ENCODE measurements at regions not wholly inside any gene's neighbourhood (a gene's known extent, or its start where the extent isn't known, plus 50 kb on each side); places are given as distances from the start of the nearest gene placed in this dataset.
A peak's percentile ranks its signal among the peaks of the same experiment; 100 is the strongest.

DNA sequence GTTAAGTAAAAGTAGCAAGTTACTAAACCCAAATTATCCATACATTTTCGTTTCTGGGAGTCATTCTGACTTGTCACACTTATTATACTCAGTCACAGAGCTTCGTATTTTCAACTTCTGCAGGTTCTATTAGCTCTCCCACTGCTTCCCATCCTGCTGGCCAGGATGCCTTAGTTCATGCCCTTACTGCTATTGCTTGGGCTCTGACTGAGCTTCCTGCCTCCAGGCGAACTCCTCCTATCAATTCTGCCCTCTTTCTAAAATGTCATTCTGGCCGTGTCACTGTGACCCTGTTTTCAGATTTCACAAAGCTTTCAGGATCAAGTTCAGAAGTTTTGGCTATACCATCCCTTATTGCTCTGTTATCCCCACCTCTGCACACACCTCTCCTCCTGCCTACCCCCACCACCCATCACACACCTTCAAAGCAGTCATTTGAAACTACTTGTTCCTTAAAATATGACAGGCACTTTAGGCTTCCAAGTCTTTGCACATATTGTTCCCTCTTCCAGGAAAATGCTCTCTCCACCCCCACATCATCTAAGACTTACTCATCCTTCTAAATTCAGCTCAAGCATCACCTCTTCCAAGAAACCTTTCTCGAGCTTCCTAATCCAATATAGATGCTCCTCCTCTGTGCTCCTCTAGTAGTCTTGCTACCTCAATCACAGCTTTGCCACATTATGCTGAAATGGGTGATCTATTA, 278.0 kb downstream of the BRINP2 start:
- TF ChIP-seq, protein P1, sequence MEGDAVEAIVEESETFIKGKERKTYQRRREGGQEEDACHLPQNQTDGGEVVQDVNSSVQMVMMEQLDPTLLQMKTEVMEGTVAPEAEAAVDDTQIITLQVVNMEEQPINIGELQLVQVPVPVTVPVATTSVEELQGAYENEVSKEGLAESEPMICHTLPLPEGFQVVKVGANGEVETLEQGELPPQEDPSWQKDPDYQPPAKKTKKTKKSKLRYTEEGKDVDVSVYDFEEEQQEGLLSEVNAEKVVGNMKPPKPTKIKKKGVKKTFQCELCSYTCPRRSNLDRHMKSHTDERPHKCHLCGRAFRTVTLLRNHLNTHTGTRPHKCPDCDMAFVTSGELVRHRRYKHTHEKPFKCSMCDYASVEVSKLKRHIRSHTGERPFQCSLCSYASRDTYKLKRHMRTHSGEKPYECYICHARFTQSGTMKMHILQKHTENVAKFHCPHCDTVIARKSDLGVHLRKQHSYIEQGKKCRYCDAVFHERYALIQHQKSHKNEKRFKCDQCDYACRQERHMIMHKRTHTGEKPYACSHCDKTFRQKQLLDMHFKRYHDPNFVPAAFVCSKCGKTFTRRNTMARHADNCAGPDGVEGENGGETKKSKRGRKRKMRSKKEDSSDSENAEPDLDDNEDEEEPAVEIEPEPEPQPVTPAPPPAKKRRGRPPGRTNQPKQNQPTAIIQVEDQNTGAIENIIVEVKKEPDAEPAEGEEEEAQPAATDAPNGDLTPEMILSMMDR (IDR thresholded peaks at IDR 0.05; ENCODE audit: low read depth, low read length), result no peak
- H3K4me3 ChIP-seq (replicated peaks in 1 of 2; ENCODE audit: low read depth in 2 of 2, low read length in 2 of 2), result no peak overlapping the region
- DNase-seq (ENCODE audit: low read depth in 2 of 2), result peak in 1 of 2 donors; percentile 26

DNA sequence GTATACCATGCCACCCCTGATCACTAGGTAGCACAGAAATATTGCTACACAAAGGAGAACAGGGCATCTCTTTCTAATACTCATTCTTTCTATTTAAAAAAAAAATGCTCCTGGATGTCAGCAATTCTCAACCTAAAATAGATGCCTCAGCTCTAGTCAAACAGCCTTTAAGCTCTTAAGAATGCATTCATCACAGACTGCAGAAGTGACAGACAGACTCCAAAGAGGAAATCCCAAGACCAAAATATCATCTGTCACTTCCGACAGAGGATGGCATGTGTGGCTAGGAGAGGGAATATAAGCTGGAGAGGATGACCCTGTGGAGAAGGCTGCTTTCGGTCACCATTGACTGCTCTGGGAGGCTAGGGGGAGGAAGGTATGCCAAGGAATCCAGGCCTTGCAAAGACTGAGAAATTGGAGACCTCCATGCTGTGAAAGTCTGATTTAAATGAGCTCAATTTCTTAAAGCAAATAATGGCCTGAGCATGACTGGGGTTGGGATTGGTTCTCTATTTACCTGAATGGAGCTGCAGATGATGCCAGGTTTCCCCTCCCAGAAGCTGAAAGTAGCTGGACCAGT, 277.4 kb downstream of the BRINP2 start:
- no peak for DNase-seq (ENCODE audit: low read depth in 2 of 2)
- TF ChIP-seq, protein P1 (IDR thresholded peaks at IDR 0.05; ENCODE audit: low read depth, low read length), result no peak
- no peak overlapping the region for H3K4me3 ChIP-seq (replicated peaks in 1 of 2; ENCODE audit: low read depth in 2 of 2, low read length in 2 of 2)

DNA sequence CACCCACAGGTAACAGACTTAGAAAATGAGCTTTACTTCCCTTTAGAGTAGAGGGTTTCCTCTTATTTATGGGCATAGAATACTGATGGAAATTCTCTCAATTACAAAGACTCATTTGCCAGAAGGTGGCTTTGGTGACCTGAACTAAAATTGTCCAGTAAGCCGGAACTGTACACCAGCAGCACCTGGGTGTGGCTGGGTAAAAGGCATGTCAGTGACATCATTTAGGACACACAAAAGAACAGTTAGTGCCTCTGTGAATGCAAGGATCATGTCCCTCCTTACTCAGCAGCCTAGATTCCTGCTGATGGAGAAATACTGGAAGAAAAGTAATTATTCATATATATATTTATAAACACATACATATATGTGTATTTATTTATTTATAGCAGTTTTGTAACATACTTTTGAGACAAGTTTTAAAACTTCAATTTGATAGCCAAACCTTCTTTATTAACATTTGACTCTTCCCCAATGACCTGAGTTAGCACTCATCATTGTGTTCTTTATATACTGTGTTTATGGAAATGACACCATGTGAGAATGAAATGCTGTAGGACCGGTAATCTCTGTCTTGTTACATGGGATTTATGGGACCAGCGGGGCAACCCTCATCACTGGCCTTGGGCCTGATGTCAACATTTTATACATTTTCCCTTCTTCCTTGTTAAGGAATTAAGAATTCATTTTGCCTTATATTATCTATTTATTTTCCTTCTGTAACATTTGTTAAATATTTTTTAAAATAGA, 274.4 kb downstream of the BRINP2 start:
- DNase-seq (ENCODE audit: low read depth in 2 of 2), result no peak
- TF ChIP-seq, protein P1 (IDR thresholded peaks at IDR 0.05; ENCODE audit: low read depth, low read length), result no peak
- no peak overlapping the region for H3K4me3 ChIP-seq (replicated peaks in 1 of 2; ENCODE audit: low read depth in 2 of 2, low read length in 2 of 2)

DNA sequence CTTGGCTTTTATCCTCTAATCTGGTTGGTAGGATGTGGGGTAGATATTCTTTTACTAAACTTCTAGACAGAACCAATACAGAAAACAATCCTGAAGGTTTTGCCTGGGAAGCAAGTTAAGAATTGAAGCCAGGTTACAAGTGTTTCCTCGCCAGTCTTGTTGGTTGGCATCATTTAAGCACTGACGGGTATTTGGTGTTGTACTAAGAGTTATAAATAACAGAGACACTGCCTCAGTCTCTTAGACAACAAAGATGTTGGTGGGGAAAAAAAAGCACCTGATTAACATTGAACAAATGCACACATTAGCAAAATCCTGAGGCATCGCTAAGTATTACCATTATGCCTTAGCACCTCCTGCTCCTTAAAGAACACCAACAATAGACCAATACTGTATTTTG, 272.2 kb downstream of the BRINP2 start:
- no peak for DNase-seq (ENCODE audit: low read depth in 2 of 2)
- TF ChIP-seq, protein P1 (IDR thresholded peaks at IDR 0.05; ENCODE audit: low read depth, low read length), result no peak
- no peak overlapping the region for H3K4me3 ChIP-seq (replicated peaks in 1 of 2; ENCODE audit: low read depth in 2 of 2, low read length in 2 of 2)

DNA sequence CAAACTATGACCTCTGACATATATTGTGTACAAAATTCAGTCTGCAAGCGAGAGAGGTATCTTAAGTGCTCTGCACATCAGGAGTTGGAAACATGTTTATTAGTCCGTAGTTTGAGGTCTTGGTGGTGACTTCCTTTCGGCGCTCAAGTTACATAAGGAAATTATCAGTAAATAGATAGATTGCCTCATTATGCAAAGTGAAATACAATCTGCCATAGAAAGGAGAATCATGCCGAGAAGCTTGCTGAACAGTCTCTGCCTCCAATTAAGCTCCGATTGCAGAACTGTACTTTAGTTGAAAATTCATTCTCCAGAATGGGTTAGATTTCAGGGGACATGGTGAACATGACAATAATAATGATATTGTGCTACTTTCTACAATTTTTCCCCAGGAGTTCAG, 271.8 kb downstream of the BRINP2 start:
- H3K4me3 ChIP-seq (replicated peaks in 1 of 2; ENCODE audit: low read depth in 2 of 2, low read length in 2 of 2), result no peak overlapping the region
- TF ChIP-seq, protein P1 (IDR thresholded peaks at IDR 0.05; ENCODE audit: low read depth, low read length), result no peak
- no peak for DNase-seq (ENCODE audit: low read depth in 2 of 2)

DNA sequence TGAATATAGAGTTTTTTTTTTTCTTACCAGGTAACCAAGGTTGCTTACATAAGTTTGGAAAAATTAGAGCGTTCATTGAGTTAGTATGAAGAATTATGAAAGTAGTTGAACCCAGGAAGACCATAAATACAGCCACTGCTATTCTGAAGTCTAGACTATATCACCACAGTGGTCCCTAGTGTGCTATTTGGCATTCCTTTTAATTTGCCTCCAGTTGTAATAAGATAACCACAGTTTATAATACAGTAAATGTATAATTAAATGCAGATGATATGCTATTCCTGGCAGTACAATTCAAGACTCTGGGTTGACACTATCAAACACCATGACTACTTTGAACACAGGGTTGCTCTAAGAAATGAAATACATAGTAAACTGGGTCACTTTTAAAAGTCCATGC, 270.5 kb downstream of the BRINP2 start:
- DNase-seq (ENCODE audit: low read depth in 2 of 2), result no peak
- TF ChIP-seq, protein P1 (IDR thresholded peaks at IDR 0.05; ENCODE audit: low read depth, low read length), result no peak
- H3K4me3 ChIP-seq (replicated peaks in 1 of 2; ENCODE audit: low read depth in 2 of 2, low read length in 2 of 2), result no peak overlapping the region
